ENCODE measurements at regions not wholly inside any gene's neighbourhood (a gene's known extent, or its start where the extent isn't known, plus 50 kb on each side); places are given as distances from the start of the nearest gene placed in this dataset.

DNA sequence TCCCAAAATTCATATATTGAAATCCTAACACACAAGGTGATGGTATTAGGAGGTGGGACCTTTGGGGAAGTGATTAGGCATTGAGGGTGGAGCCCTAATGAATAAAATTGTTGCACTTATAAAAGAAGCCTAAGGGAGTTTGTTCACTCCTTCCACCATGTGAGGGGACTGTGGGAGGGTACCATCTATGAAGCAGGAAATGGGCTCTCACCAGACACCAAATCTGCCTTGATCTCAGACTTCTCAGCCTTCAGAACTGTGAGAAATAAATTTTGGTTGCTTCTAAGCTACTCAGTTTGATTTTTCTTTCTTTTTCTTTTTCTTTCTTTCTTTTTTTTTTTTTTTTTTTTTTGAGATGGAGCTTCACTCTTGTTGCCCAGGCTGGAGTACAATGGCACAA, 116.2 kb upstream of the GPC3 start:
- TF ChIP-seq, protein P1, sequence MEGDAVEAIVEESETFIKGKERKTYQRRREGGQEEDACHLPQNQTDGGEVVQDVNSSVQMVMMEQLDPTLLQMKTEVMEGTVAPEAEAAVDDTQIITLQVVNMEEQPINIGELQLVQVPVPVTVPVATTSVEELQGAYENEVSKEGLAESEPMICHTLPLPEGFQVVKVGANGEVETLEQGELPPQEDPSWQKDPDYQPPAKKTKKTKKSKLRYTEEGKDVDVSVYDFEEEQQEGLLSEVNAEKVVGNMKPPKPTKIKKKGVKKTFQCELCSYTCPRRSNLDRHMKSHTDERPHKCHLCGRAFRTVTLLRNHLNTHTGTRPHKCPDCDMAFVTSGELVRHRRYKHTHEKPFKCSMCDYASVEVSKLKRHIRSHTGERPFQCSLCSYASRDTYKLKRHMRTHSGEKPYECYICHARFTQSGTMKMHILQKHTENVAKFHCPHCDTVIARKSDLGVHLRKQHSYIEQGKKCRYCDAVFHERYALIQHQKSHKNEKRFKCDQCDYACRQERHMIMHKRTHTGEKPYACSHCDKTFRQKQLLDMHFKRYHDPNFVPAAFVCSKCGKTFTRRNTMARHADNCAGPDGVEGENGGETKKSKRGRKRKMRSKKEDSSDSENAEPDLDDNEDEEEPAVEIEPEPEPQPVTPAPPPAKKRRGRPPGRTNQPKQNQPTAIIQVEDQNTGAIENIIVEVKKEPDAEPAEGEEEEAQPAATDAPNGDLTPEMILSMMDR (conservative IDR thresholded peaks at IDR 0.05; ENCODE audit: low read length), result no peak
- no peak for TF ChIP-seq EZH2phosphoT487 (IDR thresholded peaks at IDR 0.05; ENCODE audit: borderline replicate concordance, low read depth, low read length)
- ChIA-PET POLR2A (no interaction called here), CTCF (ENCODE audit: unreplicated experiment) (no interaction called here)
- no peaks in the 10 kb centered on the region for H3K79me2 ChIP-seq (ENCODE audit: insufficient read depth, low read depth, low read length)
- no peak overlapping the region for H3K27ac ChIP-seq (ENCODE audit: low read depth, low read length, poor library complexity, severe bottlenecking)
- no peaks in the 10 kb centered on the region for H3K9me3 ChIP-seq (ENCODE audit: low read length)
- no peak overlapping the region for H3K4me2 ChIP-seq (ENCODE audit: low read length)
- no peaks in the 10 kb centered on the region for H3K36me3 ChIP-seq (ENCODE audit: insufficient read depth, low read length)
- H4K20me1 ChIP-seq (ENCODE audit: insufficient read depth, low read length), result no peaks in the 10 kb centered on the region
- BruUV-seq (replicated peaks), result no TSS peak
- no peaks in the 10 kb centered on the region for H3K9me2 ChIP-seq (ENCODE audit: insufficient read depth, low read length)
- H2AFZ ChIP-seq (ENCODE audit: low read length), result no peak overlapping the region
- no peaks in the 10 kb centered on the region for H3K4me1 ChIP-seq (ENCODE audit: insufficient read depth, low read length, poor library complexity, severe bottlenecking)
- intact Hi-C loops (cut with micrococcal nuclease; ENCODE audit: unreplicated experiment), result no loop called here
- DNase-seq (ENCODE audit: low spot score), result no peak
- no peak overlapping the region for H3K4me3 ChIP-seq (ENCODE audit: low read depth, low read length, poor library complexity, severe bottlenecking)

DNA sequence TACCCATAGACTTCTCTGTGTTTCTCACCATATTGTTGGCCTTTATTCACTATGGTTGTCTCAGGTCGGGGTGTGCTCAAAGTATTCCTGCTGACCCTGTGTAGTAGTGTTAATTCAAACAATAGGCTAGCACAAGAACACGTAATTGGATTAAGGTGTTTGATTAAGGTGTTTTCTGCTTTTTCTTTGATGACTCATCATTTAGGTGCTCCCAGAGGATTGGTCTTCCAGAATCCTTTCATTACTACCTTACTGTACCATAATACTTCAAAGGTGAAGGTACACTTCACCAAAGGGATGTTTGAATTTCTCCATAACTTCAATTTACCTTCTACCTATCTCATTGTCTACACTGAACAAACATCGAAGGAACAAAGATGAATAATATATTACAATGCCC, 121.7 kb upstream of the CCDC160 start:
- no TSS peak for BruUV-seq (replicated peaks)

DNA sequence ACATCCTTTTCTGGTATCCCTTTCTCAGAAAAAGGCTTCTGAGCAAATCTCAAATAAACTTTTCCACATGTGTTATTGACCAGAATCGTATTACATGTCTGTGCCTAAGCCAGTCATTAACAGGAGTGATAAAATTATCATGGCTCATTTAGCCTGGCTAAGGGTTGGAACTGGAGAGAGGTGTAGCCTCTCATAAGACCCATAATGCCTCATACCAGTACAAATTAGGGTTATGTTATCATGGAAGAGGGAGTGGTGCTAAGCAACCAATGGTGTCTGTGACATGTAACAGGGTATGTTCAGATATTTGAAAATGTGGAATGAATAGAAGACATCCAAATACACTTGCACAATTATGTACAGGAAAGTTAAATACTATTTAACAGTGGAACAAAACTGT, 99.6 kb upstream of the CCDC160 start:
- no TSS peak for BruUV-seq (replicated peaks)
- H3K9me3 ChIP-seq (ENCODE audit: low read length), result no peaks in the 10 kb centered on the region
- TF ChIP-seq EZH2phosphoT487 (IDR thresholded peaks at IDR 0.05; ENCODE audit: borderline replicate concordance, low read depth, low read length), result no peak
- TF ChIP-seq, protein P1 (conservative IDR thresholded peaks at IDR 0.05; ENCODE audit: low read length), result no peak
- H3K4me1 ChIP-seq (ENCODE audit: insufficient read depth, low read length, poor library complexity, severe bottlenecking), result no peaks in the 10 kb centered on the region
- H3K4me3 ChIP-seq (ENCODE audit: low read depth, low read length, poor library complexity, severe bottlenecking), result no peak overlapping the region
- no peaks in the 10 kb centered on the region for H3K9me2 ChIP-seq (ENCODE audit: insufficient read depth, low read length)
- ChIA-PET POLR2A (no interaction called here), CTCF (ENCODE audit: unreplicated experiment) (no interaction called here)
- DNase-seq (ENCODE audit: low spot score), result no peak
- H4K20me1 ChIP-seq (ENCODE audit: insufficient read depth, low read length), result no peaks in the 10 kb centered on the region
- H3K27ac ChIP-seq (ENCODE audit: low read depth, low read length, poor library complexity, severe bottlenecking), result no peak overlapping the region
- no peak overlapping the region for H2AFZ ChIP-seq (ENCODE audit: low read length)
- no peaks in the 10 kb centered on the region for H3K36me3 ChIP-seq (ENCODE audit: insufficient read depth, low read length)
- no peak overlapping the region for H3K4me2 ChIP-seq (ENCODE audit: low read length)
- intact Hi-C loops (cut with micrococcal nuclease; ENCODE audit: unreplicated experiment), result no loop called here
- no peaks in the 10 kb centered on the region for H3K79me2 ChIP-seq (ENCODE audit: insufficient read depth, low read depth, low read length)

More for the DNA sequence above, 121.7 kb upstream of the CCDC160 start:
- H3K4me3 ChIP-seq (ENCODE audit: low read depth, low read length, poor library complexity, severe bottlenecking), result no peak overlapping the region
- H3K36me3 ChIP-seq (ENCODE audit: insufficient read depth, low read length), result no peaks in the 10 kb centered on the region
- intact Hi-C loops (cut with micrococcal nuclease; ENCODE audit: unreplicated experiment), result no loop called here
- no peaks in the 10 kb centered on the region for H3K4me1 ChIP-seq (ENCODE audit: insufficient read depth, low read length, poor library complexity, severe bottlenecking)
- no peaks in the 10 kb centered on the region for H3K79me2 ChIP-seq (ENCODE audit: insufficient read depth, low read depth, low read length)
- H3K9me2 ChIP-seq (ENCODE audit: insufficient read depth, low read length), result no peaks in the 10 kb centered on the region
- H3K9me3 ChIP-seq (ENCODE audit: low read length), result no peaks in the 10 kb centered on the region
- no peak for DNase-seq (ENCODE audit: low spot score)
- CTCF ChIA-PET (ENCODE audit: unreplicated experiment), result no interaction called here
- H3K4me2 ChIP-seq (ENCODE audit: low read length), result no peak overlapping the region
- no peaks in the 10 kb centered on the region for H4K20me1 ChIP-seq (ENCODE audit: insufficient read depth, low read length)
- POLR2A ChIA-PET, result no interaction called here
- no peak overlapping the region for H2AFZ ChIP-seq (ENCODE audit: low read length)
- TF ChIP-seq, protein P1 (conservative IDR thresholded peaks at IDR 0.05; ENCODE audit: low read length), result no peak
- TF ChIP-seq EZH2phosphoT487 (IDR thresholded peaks at IDR 0.05; ENCODE audit: borderline replicate concordance, low read depth, low read length), result no peak
- H3K27ac ChIP-seq (ENCODE audit: low read depth, low read length, poor library complexity, severe bottlenecking), result no peak overlapping the region
